Muscle of back (tissue), 3 donors: ENCODE measurements at regions not wholly inside any gene's neighbourhood (a gene's known extent, or its start where the extent isn't known, plus 50 kb on each side); places are given as distances from the start of the nearest gene placed in this dataset.

Source experiments
- DNase-seq, 3 donors: peaks; one replicate each; pipeline versions ENCODE4 v3.0.0 to v3.0.0-alpha.2; 2013

DNA sequence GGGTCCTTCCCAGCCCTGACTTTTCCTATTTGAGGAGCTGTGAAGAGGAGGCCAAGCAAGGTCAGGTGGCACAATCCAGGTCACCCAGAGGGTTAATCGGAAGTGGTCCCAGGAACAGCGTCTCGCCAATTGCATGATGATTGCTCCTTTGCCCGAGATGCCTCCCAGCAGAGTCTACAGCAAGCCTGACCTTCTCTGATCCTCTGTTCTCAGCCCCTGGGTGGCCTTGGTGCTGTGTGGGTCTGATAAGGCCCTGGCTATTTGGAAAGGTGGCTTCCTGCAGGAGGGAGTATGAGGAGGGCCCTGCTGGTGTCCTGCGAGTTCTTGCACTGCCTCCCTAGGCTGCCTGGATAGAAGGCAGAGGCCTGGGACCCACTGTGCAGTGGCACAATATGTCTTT is 116.2 kb downstream of the FOXD2 start:
- DNase-seq: no peak

DNA sequence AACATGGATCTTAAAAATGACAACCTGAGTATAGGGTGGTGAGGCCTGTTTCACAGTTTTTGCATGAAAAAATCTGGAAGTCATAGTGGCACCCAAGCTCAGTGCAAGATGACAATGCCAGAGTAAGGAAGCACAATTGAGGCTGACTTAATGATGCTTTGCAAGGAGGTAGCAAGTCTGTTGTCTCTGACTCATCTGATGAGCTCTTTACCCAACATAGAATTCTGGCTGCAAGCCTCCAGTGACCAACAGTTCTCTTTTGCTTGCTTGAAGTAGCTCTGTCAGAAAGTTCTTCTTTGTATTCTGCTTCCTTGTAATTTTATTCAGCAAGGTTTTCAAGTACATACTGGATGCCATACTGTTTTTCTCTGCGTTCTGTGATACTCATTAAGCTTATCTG is 117.1 kb downstream of the FOXD2 start:
- no peak for DNase-seq

DNA sequence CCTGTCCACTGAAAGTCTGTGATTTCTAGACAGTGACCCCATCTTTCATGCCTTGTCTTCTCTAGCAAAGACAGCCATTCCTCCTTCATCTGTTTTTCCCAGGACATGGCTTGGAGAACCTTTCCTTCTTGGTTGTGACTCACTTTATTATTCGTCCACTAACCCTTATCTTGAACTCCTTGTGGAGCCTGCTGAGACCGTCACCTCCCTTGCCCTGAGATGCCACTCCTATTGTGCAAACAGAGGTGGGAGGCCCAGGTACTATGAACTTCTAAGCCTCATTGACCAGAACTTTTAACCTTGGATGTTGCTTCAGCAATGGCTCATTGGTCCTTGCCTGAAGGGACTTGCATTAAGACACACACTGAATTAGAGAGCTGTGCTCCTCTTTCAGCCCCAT is 117.5 kb downstream of the FOXD2 start:
- no peak for DNase-seq

DNA sequence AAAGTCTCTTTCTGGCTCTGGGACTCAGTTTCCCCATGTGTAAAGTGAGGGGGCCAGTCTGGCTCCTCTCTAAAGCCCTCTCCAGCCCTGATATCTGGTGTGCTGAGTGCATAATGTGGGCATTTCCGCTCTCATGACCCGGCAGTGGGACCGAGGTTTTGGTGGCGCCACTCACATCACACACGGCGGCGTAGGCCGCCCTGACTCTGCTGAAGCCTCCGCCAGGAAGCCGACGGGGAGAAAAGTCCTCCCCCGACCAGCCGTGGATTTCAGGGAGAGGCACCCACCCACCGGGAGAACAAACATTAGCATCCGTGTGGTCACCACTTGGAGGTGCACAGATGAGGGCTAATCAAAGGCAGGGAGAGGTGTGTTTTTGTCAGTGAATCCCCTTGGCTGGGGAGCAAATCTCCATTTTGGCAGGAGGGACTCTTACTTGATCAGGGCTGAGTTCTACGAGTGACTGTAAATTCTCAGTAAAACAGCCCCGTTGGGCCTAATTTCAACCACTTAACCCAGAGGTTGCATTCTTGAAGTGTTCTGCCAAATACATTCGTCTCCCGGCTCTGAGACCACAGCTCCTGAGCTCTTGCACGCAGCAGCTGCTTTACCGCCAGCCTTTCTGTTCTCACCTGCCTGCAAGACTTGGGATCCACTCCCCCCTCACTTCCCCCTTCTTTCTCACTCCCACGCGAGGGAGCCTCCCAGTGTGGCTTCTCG is 118.2 kb downstream of the FOXD2 start:
- peak in 2 of 3 donors; percentile 55 to 74 for DNase-seq

DNA sequence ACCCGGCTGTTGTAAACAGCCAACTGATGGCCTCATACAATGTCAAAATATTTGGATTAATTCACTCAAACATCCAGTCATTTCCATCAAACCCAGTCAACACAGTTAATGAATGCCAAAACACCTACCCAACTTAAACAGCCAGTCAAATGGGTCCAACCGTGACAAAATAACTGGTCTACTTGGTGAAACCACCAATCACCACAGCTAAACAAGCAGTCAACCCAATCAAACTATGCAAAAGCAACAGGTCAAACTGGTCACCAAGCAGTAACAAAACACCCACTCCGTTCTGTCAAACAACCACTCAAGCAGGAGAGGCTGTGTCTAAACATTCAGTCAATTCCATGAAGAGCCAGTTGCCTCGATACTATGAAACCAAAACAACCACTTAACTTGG is 119.2 kb downstream of the FOXD2 start:
- no peak for DNase-seq

DNA sequence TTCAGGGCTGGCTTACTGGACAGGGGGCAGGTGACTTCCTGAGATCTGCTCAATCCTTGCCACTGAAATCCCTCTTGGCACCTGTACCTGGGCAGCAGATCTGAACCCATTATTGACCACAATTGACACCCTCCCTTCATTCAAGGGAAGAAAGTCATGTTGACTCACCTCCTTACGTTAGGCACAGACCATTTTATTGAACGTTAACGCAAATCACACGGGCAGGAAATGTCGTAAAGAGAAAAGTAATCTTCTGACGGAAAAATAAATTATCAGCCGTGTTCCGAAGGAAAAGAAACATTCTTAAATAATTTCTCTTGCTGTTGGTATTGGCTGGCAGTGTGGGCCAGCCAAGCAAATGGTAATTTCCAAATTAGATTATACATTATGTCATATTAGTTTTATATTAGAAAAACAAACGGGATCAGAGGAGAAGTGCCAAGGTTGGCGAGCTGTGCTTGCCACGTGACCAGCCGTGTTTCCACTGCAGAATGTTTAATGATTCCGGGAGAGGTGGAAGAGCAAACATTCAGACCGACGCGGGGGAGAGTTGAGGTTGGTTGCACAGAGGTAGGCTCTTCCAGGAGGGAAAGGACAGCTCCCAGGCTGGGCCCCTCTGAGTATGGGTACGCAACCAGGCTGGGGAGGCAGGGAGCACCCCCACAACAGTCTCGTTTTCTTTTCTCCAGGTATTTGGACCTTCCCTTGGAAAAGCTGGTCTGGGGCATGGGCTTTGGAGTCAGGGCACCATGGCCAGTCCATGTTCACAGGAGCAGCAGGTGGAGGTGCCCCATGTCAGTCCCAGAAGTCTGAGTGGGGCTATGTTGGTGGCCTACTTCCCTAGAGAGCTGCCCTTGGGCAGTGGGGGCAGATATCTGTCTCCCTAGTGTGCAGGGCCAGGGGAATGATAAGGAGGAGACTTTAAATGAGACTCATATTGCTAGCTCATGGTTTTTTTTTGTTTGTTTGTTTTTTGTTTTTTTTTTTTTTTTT is 121.1 kb downstream of the FOXD2 start:
- no peak for DNase-seq

DNA sequence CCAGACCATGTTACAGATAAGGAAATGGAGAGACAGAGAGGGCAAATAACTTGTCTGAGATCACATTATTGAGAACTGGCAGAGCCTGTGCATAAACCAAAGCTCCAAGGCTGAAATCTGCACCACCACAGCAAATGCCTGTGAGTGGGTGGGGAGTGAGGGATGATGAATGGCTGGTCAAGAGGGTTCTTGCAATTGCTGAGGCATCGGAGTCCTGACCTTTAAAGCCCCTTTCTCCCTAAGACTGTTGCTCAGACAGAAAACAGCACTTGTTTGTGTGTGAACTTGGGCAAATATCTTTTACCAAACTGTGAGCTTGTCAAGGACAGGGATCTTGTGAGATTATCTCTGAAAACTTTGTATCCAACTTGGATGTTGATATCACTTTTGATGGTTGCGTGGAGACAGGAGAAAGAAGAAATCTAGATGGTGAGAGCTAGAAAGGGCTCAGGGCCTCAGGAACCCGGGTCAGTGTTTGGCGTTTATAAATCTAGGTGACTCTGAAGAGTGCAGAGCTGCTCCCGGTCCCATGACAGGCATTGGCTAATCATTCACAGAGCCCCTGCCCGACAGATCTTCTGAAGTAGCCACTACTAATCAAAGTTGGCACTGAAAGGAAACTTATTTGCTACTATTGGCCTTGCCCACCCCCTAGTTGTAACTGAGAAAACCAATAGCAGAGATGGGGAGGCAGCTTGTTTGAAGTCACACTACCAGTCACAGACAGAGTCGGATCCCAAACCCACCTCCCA is 122.3 kb downstream of the FOXD2 start:
- no peak for DNase-seq

DNA sequence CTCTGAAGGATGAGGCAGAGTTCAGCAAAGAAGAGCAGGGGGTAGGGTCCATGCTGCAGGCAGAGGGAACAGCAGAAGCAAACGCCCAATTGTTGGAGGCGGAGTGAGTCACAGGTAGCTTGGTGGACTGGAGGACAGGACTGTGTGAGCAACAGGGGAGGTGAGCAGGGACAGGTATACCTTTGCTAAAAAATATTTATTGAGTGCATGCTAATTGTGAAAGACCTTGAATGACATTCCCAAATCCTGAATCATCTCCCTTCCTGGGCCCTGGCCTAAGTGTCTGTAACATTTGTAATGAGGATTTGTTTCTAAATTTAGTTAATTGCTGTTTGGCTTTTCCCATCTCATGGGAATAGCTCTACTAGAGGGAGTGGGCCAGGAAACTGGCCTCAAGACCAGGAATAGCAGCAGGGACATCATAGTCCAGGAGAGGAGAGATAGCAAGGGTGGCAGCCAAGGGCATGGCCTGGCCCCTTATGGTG is 123.7 kb downstream of the FOXD2 start:
- DNase-seq: no peak

DNA sequence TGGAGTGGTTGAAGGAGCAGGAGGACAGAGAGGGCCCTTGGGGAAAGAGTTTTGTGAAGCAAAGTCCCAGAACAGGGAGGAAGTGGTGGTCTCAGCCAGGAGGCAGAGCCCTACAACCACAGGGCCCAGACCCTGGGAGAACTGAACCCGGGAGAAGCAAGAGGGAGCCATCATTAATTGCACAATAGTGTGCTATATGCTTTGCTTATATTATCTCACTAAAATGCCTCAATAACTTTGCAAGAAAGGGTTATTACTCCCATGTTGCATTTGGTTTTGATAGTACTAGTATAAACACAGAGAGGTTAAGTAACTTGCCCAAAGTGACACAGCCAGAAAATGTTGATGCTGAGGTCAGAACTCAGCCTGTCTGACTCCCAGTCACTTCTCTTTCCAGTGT is 124.3 kb downstream of the FOXD2 start:
- no peak for DNase-seq

DNA sequence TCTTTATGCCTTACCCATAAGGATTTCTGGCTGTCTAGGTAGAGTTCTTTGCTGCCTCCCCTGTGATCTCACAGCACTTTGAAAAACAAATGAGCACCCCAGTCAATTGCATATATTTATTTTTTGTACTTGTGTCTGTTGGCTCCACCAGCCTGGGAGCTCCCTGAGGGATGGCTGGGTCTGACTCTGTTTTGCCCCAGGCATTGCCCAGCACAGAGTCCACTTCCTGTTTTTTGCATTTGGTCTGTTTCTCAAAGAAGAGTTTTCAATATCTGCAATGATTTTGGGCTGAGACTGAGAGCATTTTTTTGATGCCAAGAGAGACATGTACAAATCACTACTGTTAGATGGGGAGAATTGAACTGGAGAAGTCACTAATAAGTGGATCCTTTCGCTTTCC is 125.0 kb downstream of the FOXD2 start:
- DNase-seq: no peak

DNA sequence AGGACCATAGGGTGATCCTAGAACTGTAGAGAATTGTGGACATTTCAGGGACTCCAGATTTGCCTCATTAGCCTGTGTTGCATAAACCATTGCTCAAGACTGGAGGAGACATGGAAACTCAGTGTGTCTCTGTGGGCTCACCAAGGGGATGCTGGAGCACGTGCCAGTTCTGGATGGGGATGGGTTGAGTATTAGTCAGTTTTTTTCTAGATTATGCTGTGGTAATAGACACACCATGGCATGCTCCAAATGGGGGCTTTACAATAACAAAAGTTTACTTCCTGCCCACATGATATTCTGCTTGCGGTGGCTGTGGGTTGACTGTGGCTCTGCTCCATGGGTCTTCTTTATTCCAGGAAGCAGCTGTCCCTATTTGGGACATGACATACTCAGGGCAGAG is 125.4 kb downstream of the FOXD2 start:
- no peak for DNase-seq

DNA sequence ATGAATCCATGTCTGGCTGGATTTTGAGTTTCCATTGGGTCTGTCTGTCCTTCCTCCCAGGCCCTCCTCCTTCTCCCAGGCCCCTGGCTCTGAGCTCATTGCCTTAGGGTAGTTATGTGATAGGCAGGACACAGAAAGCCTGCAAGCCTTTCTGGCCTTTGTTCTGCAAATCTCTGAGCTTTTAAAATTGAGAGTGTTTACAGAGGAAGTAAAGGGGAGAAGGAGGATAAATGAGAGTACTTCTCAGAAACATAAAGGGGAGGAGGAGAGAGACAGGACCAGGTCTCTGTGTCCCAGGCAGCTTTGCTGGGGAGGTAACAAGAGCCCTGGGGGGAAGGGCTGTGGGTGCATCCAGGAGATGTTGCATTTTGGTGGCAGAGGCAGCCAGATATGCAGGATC is 126.7 kb downstream of the FOXD2 start:
- DNase-seq: no peak

DNA sequence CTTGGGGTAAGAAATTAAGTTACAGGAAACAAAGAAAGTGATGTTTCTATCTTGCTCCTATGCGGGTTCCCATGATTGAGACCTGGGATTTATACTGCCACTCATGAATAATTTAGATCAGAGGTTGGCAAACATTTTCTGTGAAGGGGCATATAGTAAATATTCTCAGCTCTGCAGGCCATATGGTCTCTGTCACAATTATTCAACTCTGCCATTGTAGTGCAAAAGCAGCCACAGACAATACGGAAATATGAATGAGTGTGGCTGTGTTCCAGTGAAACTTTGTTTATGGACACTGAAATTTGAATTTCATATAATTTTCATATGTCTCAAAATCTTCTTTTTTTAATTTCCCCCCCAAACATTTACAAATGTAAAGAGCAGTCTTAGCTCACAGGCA is 127.2 kb downstream of the FOXD2 start:
- no peak for DNase-seq

DNA sequence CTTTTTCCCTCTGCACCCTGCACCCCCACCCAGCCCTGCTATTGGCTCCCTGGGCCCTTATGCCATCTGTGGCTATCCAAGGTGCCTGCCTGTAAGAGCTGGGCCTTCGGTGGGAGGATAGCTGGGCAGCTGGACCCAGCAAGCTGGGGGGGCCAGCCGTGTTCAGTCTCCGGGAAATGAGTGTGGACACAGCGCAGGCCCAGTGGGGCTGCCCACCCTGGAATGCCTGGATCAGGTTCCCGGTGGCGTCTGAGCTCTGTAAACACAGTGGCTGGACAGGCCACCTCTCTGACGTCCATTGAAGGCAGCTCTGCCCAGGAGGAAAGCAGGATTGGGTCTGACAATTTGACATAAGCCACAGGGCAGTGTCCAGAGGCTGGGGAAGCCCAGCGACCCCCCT is 127.8 kb downstream of the FOXD2 start:
- no peak for DNase-seq

DNA sequence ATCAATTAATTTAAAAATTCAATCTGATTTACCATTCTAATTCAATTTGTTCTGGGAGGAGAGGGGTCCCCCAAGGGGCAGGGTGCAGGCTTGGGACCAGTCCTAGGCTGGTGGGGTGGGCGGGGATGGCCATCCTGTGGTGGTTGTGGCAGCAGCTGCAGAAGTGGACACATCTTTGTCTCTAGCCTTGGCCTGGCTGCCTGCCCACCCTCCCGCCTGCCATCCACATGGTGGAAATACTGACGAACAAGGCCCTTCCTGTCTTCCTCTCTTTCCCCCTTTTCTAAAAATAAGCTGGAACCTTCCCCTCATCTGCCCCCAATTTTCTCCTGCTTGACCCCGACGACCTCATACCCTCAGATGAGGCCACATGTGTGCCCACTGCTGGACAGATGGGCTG is 130.9 kb downstream of the FOXD2 start:
- DNase-seq: peak in 2 of 3 donors; percentile 28 to 50

DNA sequence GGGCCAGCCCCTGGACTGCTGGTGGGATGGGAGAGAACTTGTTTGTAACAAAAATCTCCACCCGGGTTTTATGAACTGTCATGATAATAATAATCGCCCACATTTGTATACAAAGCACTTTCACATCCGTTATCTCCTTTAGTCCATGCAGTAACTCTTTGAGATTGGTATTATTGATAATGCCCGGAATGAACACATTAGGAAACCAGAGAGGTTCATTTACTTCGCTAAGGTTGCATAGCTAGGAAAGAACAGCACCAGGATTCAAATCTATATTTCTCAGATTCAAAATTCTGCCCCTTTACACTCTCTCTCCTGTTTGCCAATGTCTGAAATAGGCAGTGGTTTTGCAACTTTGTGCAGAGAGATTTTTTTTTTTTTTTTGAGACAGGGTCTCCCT is 131.4 kb downstream of the FOXD2 start:
- DNase-seq: no peak

DNA sequence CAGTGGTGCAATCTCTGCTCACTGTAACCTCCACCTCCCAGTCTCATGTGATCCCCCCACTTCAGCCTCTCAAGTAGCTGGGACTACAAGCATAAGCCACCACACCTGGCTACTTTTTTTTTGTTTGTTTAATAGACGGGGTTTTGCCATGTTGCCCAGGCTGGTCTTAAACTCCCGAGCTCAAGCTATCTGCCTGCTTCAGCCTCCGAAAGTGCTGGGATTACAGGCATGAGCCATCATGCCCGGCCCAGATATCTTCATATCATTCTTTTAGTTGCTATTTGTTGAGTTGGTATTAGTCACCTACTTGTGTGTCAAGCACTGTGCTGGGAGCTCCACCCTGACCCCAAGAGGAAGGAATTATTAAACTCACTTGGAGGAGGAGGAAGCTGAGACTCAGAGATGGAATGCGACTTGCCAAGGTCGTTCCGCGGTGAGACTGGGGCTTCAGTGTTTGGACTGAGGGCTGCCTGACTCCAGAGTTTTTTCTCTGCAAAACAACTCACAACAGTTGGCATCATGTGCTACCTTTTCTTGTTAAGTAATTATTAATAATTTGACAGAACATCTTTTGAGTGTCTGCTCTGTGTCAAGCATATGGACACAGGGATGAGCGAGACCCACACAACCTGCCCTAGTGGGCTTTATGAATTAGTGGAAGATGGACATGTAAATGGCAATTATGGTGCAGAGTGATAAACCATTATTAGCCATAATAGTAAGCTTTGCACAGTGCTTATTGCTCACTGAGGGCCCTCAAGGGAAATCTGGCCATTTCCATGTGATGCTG is 132.0 kb downstream of the FOXD2 start:
- DNase-seq: peak; percentile 41 to 81 (median 69)

DNA sequence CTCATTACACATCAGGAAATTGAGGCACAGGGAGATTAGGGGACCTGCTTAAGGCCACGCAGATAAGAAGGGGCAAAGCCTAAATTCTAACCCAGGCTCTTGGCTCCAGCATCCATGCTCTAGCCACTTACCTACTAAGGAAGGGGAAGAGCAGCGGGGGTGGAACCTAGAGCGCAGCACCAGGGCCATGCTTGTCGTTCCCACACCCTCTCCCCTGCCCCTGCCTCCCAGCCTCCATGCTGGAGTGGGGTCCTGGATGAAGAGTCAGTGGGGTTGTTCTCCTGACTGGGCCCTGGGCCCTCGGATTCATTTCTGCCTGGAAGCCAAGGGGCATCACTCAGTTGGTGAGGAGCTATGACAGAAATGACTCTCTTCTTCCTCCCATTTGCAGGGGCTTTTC is 133.3 kb downstream of the FOXD2 start:
- DNase-seq: no peak

DNA sequence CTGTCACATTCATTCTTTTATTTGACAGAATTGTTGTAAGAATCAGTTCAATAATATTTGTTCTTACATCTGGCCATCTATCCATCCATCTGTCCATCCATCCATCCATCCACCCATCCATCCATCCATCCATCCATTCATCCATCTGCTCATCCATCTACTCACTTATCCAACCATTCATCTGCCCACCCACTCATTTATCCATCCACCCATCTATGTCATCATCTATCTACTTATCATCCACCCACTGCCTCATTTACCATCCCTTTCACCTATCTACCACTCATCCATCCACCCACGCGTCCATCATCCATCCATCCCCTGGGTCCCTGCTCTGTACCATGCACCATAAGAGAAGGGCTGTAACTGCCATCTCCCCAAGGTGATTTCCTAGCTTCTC is 134.1 kb downstream of the FOXD2 start:
- DNase-seq: no peak

DNA sequence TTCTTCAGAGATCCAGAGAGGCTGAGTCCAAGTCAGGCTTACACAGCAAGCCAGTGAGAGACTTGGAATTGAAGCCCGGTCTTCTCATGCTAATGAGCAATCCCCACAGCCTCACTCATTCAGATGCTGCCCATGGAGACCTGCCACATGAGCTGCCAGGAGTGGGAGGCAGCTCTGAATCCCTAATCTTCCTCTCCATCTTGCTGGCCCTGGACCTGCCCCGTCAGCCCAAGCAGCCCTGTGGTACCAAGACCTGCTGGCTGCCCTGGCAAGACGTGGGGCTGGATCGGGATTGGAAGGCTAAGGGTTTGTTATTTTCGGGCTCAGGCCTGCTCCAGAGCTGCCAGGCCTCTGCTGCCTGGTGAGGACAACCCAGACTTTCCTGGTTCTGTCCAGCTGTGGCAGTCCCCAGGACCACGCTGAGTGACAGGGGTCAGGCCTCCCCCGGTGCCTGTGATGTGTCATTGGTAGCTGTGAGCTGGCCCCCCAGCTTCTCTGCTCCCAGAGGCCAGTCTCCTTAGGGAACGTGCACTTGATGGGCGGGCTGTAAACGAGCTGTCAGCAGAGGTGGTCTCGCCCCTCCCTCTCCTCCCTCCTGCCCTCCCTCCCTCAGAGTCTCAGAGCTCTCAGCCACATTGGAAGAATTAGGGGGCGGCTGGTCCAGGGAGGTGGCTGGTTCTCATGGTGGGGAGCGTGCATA is 135.0 kb downstream of the FOXD2 start:
- no peak for DNase-seq
